Muscle layer of colon (tissue), 2 donors: ENCODE measurements at regions not wholly inside any gene's neighbourhood (a gene's known extent, or its start where the extent isn't known, plus 50 kb on each side); places are given as distances from the start of the nearest gene placed in this dataset.

ENCODE experiments used
- H3K27ac ChIP-seq: one replicate; pipeline ENCODE4 v1.7.0; 2013; ENCODE audit warnings: low read depth, mild to moderate bottlenecking, low read length, moderate library complexity
- H3K27me3 ChIP-seq, 2 donors: one replicate each; pipeline ENCODE4 v1.7.0; 2013; ENCODE audit warnings: low read length in 2 of 2, mild to moderate bottlenecking in 2 of 2; ENCODE audit not compliant: insufficient read depth in 2 of 2, control insufficient read depth in 1 of 2
- H3K36me3 ChIP-seq: one replicate; pipeline ENCODE4 v1.7.0; 2013; ENCODE audit warnings: mild to moderate bottlenecking, low read length; ENCODE audit not compliant: insufficient read depth
- H3K4me1 ChIP-seq: one replicate; pipeline ENCODE4 v1.7.0; 2013; ENCODE audit warnings: mild to moderate bottlenecking, low read length; ENCODE audit not compliant: insufficient read depth
- H3K4me3 ChIP-seq, 2 donors: one replicate each; pipeline ENCODE4 v1.7.0; 2013; ENCODE audit warnings: low read length in 2 of 2, low read depth in 1 of 2, mild to moderate bottlenecking in 1 of 2, moderate library complexity in 1 of 2
- H3K9ac ChIP-seq: one replicate; pipeline ENCODE4 v1.7.0; 2013; ENCODE audit warnings: low read length
- H3K9me3 ChIP-seq: one replicate; pipeline ENCODE4 v1.7.0; 2013; ENCODE audit warnings: mild to moderate bottlenecking, low read length
- donor health status: abdominal sarcoma.
- donor health status: Adenocarcinoma of cecum.

DNA sequence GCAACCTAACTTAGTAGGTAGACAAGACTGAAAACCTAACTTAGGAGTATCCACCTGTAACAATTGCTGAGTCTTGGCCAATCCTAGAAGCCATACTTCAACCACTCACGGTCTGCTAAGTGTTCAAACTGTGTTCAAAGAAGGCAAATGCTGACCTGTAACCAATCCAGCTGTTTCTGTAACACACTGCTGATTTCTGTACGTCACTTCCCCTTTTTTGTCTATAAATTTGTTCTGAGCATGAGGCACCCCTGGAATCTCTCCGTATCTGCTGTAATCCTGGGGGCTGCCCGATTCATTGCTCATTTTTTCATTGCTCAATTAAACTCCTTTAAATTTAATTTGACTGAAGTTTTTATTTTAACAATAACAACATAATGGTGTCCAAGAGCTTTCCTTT is 451.4 kb upstream of the ATP10A start:
- H3K9me3 ChIP-seq = no peaks in the 10 kb centered on the region
- no peak overlapping the region for H3K9ac ChIP-seq
- H3K4me3 ChIP-seq = no peak overlapping the region
- H3K36me3 ChIP-seq = no peaks in the 10 kb centered on the region
- H3K27ac ChIP-seq = no peak overlapping the region
- no peaks in the 10 kb centered on the region for H3K27me3 ChIP-seq
- H3K4me1 ChIP-seq = no peaks in the 10 kb centered on the region

DNA sequence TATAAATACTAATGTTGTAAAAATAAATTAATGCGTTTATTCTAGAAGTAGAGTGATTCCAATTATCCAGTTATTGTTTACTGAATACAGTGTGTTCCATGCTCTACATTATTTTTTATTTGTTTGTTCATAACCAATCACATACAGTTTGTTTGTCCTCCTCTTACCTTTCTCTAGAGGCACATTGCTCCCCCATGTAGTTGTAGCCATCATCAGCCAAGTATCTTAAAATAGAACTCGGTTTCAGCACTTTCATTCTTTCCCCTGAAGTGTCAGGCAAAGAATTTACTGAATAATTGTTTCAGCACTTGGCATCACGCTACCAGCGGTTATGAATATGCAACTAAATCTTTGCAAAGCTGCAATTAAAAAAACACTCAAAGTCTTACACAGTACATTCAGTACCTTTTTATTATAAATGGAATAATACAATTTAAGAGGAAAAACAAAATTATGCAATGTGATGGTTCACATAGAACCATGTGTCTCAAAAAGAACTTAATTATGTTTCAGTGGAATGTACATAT is 448.6 kb upstream of the ATP10A start:
- H3K9ac ChIP-seq = no peak overlapping the region
- no peaks in the 10 kb centered on the region for H3K9me3 ChIP-seq

GRCh38 chr15:26298659-26299170 is 435.6 kb upstream of the ATP10A start:
- H3K4me3 ChIP-seq = no peak overlapping the region
- H3K27me3 ChIP-seq = no peaks in the 10 kb centered on the region
- H3K4me1 ChIP-seq = peaks cover 14% of the 10 kb centered on the region
- H3K9me3 ChIP-seq = no peaks in the 10 kb centered on the region
- no peaks in the 10 kb centered on the region for H3K36me3 ChIP-seq
- no peak overlapping the region for H3K9ac ChIP-seq
- H3K27ac ChIP-seq = no peak overlapping the region

More for the DNA sequence above, 448.6 kb upstream of the ATP10A start:
- H3K36me3 ChIP-seq = no peaks in the 10 kb centered on the region
- no peaks in the 10 kb centered on the region for H3K4me1 ChIP-seq
- no peak overlapping the region for H3K27ac ChIP-seq
- no peaks in the 10 kb centered on the region for H3K27me3 ChIP-seq
- H3K4me3 ChIP-seq = no peak overlapping the region

DNA sequence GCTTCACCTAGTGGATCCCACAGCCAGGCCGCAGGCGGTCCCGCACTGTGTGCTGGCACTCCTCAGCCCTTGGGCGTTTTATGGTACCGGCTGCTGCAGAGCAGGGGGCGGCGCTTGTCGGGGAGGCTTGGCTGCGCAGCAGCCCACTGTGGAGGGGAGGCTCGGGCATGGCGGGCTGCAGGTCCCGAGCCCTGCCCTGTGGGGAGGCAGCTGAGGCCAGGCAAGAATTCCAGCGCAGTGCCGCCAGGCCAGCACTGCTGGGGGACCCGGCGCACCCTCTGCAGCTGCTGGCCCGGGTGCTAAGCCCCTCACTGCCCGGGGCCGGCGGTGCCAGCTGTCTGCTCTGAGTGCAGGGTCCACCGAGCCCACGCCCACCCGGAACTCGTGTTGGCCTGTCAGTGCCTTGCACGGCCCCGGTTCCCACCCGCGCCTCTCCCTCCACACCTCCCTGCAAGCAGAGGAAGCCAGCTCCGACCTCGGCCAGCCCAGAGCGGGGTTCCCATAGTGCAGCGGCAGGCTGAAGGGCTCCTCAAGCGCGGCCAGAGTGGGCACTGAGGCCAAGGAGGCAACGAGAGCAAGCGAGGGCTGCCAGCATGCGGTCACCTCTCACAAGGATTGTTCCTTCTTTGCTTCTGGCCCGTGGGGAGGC is 435.0 kb upstream of the ATP10A start:
- Histone ChIP-seq H3K4me3 (no peak overlapping the region), H3K27ac (no peak overlapping the region), H3K9me3 (no peaks in the 10 kb centered on the region), H3K27me3 (no peaks in the 10 kb centered on the region), H3K9ac (no peak overlapping the region), H3K4me1 (peaks cover 14% of the 10 kb centered on the region), H3K36me3 (no peaks in the 10 kb centered on the region)

DNA sequence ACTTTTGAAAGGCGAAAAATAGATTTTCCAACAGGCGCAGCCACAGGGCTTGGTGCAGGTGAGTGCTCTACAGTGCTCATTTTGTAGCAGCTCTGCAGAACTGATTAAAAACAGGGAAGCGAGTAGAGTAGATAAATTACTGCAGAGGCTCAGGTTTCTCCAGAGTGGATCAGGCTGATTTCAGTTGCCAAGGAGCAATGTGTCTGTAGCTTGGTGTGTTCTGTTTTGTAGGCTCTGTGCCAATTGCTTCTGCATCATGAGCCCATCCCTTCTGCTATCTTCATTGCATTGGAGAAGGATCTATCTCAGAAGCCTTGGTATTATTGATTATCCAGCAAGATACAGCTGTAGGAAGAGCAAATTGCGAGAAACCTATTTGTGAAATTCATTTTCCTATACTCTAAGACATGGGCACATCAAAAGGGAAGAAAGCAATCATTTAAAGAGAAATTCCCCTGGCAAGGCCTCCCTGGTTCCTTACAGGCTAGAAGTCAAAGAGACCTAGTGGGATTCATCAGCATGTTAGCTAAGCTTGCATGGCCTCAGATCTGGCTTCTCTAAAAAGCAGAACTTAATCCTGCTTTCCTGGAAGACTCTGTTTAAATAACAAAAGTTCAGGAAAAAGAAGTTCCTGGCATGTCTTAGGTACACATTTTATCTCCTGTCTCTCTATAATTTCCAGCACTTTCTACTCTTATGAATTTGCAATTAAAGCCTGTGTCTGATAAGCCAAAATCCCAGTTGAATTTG is 432.4 kb upstream of the ATP10A start:
- H3K36me3 ChIP-seq = no peaks in the 10 kb centered on the region
- no peak overlapping the region for H3K27ac ChIP-seq
- no peaks in the 10 kb centered on the region for H3K27me3 ChIP-seq
- peaks cover 14% of the 10 kb centered on the region for H3K4me1 ChIP-seq
- no peak overlapping the region for H3K4me3 ChIP-seq
- no peak overlapping the region for H3K9ac ChIP-seq
- no peaks in the 10 kb centered on the region for H3K9me3 ChIP-seq

- Histone ChIP-seq H3K4me1 (peaks cover 14% of the 10 kb centered on the region), H3K27me3 (no peaks in the 10 kb centered on the region), H3K9ac (no peak overlapping the region), H3K4me3 (no peak overlapping the region), H3K36me3 (no peaks in the 10 kb centered on the region), H3K9me3 (no peaks in the 10 kb centered on the region), H3K27ac (no peak overlapping the region)
Observed at GRCh38 chr15:26294059-26294689, 431.0 kb upstream of the ATP10A start.

- no peaks in the 10 kb centered on the region for H3K36me3 ChIP-seq
- no peak overlapping the region for H3K4me3 ChIP-seq
- no peak overlapping the region for H3K9ac ChIP-seq
- H3K4me1 ChIP-seq = no peaks in the 10 kb centered on the region
- no peak overlapping the region for H3K27ac ChIP-seq
- H3K27me3 ChIP-seq = no peaks in the 10 kb centered on the region
- no peaks in the 10 kb centered on the region for H3K9me3 ChIP-seq
Observed at GRCh38 chr15:26287381-26287780, 424.3 kb upstream of the ATP10A start.

GRCh38 chr15:26280281-26280680 is 417.2 kb upstream of the ATP10A start:
- Histone ChIP-seq H3K27ac (no peak overlapping the region), H3K27me3 (no peaks in the 10 kb centered on the region), H3K4me3 (no peak overlapping the region), H3K9ac (no peak overlapping the region), H3K9me3 (no peaks in the 10 kb centered on the region), H3K36me3 (no peaks in the 10 kb centered on the region), H3K4me1 (no peaks in the 10 kb centered on the region)

GRCh38 chr15:26261966-26262365 is 398.8 kb upstream of the ATP10A start:
- H3K27ac ChIP-seq = no peak overlapping the region
- no peaks in the 10 kb centered on the region for H3K36me3 ChIP-seq
- no peaks in the 10 kb centered on the region for H3K9me3 ChIP-seq
- H3K27me3 ChIP-seq = no peaks in the 10 kb centered on the region
- no peak overlapping the region for H3K4me3 ChIP-seq
- no peak overlapping the region for H3K9ac ChIP-seq
- H3K4me1 ChIP-seq = no peaks in the 10 kb centered on the region

DNA sequence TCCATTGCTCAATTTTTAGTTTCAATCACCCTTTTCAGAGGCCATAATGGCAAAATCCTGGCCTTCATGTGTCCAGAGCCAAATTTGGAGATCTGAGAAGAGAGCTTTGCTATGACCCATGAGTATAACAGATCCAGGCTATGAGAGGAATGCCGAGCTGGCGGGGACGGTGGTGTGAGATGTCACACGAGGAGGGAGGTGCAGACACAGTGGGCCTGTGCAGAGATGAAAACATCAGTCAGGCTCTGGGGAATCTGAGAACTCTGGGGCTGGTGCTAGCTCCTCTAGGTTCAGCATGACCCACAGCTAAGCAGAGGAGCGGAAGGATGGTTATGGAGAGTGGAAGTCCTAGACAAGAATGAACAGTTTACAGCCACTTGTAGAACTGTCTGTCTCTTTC is 398.3 kb upstream of the ATP10A start:
- Histone ChIP-seq H3K4me3 (no peak overlapping the region), H3K27ac (no peak overlapping the region)

DNA sequence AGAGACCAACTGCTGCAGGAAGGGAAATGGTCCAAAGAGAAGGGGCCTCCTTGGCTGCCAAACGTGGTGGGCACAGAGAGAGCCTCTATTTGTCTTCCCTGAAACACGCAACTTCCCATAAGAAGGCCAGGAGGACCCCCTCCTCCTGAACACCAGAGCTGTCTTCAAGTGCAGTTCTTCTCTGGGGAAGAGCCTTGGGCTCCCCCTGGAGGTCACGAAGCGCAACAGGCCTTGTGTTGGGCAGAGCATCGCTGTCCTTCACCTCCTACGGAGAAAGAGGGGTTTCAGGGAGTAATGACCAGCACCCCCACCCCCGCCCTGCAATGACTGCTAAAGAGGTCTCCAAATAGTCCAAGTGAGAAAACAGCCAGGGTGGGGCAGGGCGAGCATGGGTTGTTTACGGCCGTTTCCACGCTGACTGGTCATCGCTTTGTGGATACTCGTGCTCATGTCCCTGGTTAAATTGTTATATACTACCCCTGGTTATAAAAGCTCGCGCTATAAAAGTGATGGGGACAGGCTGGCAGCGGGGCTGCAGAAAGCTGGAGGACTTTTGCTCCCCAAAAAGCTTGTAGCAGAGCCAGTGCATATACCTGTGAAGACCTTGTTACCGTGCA is 397.5 kb upstream of the ATP10A start:
- Histone ChIP-seq H3K4me3 (no peak overlapping the region), H3K27ac (no peak overlapping the region), H3K27me3 (no peaks in the 10 kb centered on the region), H3K9me3 (no peaks in the 10 kb centered on the region), H3K9ac (no peak overlapping the region), H3K4me1 (no peaks in the 10 kb centered on the region), H3K36me3 (no peaks in the 10 kb centered on the region)

More for the DNA sequence above, 398.3 kb upstream of the ATP10A start:
- H3K27me3 ChIP-seq = no peaks in the 10 kb centered on the region
- no peaks in the 10 kb centered on the region for H3K9me3 ChIP-seq
- H3K36me3 ChIP-seq = no peaks in the 10 kb centered on the region
- H3K9ac ChIP-seq = no peak overlapping the region
- H3K4me1 ChIP-seq = no peaks in the 10 kb centered on the region
